Lung (tissue), 11 donors: ENCODE measurements at regions not wholly inside any gene's neighbourhood (a gene's known extent, or its start where the extent isn't known, plus 50 kb on each side); places are given as distances from the start of the nearest gene placed in this dataset.

Source experiments
- ATAC-seq: fragments of 200-7000 bp; cut with Tn5 transposase; one replicate; pipeline ENCODE4 v1.9.1; 2020; ENCODE audit warnings: moderate number of reproducible peaks; ENCODE audit not compliant: insufficient read depth, low FRiP score
- DNase-seq, 3 donors: peaks; one replicate each; pipeline ENCODE4 v3.0.0-alpha.2; 2013 to 2017
- H3K27ac ChIP-seq, 2 donors: one replicate each; pipeline ENCODE4 v1.5.1; 2013; ENCODE audit warnings: mild to moderate bottlenecking in 2 of 2, moderate library complexity in 2 of 2, control low read depth in 1 of 2, inconsistent platforms in 1 of 2, low read depth in 1 of 2, low read length in 1 of 2
- H3K27me3 ChIP-seq, 3 donors: one replicate each; pipeline ENCODE4 v1.5.1; 2013; ENCODE audit warnings: low read length in 2 of 3; ENCODE audit not compliant: control insufficient read depth in 3 of 3, insufficient read depth in 3 of 3
- H3K36me3 ChIP-seq, 4 donors: one replicate each; pipeline ENCODE4 v1.5.1; 2013; ENCODE audit warnings: low read length in 4 of 4, mild to moderate bottlenecking in 1 of 4, moderate library complexity in 1 of 4; ENCODE audit not compliant: control insufficient read depth in 4 of 4, insufficient read depth in 4 of 4
- H3K4me1 ChIP-seq, 5 donors: one replicate each; pipeline ENCODE4 v1.5.1; 2013; ENCODE audit warnings: low read length in 5 of 5, mild to moderate bottlenecking in 2 of 5, moderate library complexity in 1 of 5; ENCODE audit not compliant: control insufficient read depth in 5 of 5, insufficient read depth in 5 of 5
- H3K4me3 ChIP-seq: one replicate; pipeline ENCODE4 v1.5.1; 2013; ENCODE audit warnings: mild to moderate bottlenecking, control low read depth, moderate library complexity
- H3K9ac ChIP-seq, 2 donors: one replicate each; pipeline ENCODE4 v1.5.1; 2013; ENCODE audit warnings: low read length in 2 of 2, control low read depth in 1 of 2; ENCODE audit not compliant: insufficient read depth in 1 of 2
- H3K9me3 ChIP-seq, 4 donors: one replicate each; pipeline ENCODE4 v1.5.1; 2013; ENCODE audit warnings: low read length in 3 of 4, mild to moderate bottlenecking in 1 of 4, moderate library complexity in 1 of 4; ENCODE audit not compliant: control insufficient read depth in 4 of 4, insufficient read depth in 3 of 4
- WGBS, 2 donors: extraction: QIAGEN DNeasy Blood & Tissue Kit; methylation state at CpG; one replicate each; pipeline ENCODE4 v1.1.7; 2013; 5-methylcytosine and 5-hydroxymethylcytosine counted together
- TF ChIP-seq, protein P1 (sequence below): IDR thresholded peaks from 2 replicates; pipeline ENCODE4 v1.5.1; 2012; ENCODE audit warnings: mild to moderate bottlenecking; ENCODE audit errors: control extremely low read depth, extremely low read depth
- donor health status: control.
- donor health status: control.
- donor health status: Bipolar disorder and iron deficiency.
- donor health status: healthy.
- donor health status: DM: yes; HTN: yes; CAD: no.

DNA sequence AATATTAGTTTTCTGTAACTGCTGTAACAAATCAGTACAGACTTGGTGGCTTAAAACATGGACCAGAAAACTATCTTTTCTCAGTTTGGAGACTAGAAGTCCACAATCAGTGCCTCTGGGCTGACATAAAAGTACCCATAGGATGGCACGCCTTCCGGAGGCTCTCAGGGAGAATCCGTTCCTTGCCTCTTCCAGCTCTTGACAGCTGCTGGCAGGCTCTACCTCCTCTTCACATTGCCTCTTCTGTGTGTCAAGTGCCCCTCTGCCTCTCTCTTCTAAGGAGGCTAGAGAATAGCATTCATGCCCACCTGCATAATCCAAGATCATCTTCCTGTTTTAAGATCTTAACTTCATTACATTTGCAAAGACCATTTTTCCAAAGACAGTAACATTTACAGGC, 1194.2 kb downstream of the EFNB2 start:
- TF ChIP-seq, protein P1, sequence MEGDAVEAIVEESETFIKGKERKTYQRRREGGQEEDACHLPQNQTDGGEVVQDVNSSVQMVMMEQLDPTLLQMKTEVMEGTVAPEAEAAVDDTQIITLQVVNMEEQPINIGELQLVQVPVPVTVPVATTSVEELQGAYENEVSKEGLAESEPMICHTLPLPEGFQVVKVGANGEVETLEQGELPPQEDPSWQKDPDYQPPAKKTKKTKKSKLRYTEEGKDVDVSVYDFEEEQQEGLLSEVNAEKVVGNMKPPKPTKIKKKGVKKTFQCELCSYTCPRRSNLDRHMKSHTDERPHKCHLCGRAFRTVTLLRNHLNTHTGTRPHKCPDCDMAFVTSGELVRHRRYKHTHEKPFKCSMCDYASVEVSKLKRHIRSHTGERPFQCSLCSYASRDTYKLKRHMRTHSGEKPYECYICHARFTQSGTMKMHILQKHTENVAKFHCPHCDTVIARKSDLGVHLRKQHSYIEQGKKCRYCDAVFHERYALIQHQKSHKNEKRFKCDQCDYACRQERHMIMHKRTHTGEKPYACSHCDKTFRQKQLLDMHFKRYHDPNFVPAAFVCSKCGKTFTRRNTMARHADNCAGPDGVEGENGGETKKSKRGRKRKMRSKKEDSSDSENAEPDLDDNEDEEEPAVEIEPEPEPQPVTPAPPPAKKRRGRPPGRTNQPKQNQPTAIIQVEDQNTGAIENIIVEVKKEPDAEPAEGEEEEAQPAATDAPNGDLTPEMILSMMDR, result no peak
- H3K4me1 ChIP-seq, result peaks cover 0 to 10% (median 0%) of the 10 kb centered on the region in 5 donors
- no peak for ATAC-seq
- H3K36me3 ChIP-seq, result no peaks in the 10 kb centered on the region
- H3K27me3 ChIP-seq, result no peaks in the 10 kb centered on the region
- H3K27ac ChIP-seq, result no peak overlapping the region
- H3K9ac ChIP-seq, result no peak overlapping the region
- 78 to 87% methylated on average over 3 of the region's 3 CpGs for WGBS, 2 donors
- no peaks in the 10 kb centered on the region for H3K9me3 ChIP-seq
- no peak overlapping the region for H3K4me3 ChIP-seq
- DNase-seq, result no peak

DNA sequence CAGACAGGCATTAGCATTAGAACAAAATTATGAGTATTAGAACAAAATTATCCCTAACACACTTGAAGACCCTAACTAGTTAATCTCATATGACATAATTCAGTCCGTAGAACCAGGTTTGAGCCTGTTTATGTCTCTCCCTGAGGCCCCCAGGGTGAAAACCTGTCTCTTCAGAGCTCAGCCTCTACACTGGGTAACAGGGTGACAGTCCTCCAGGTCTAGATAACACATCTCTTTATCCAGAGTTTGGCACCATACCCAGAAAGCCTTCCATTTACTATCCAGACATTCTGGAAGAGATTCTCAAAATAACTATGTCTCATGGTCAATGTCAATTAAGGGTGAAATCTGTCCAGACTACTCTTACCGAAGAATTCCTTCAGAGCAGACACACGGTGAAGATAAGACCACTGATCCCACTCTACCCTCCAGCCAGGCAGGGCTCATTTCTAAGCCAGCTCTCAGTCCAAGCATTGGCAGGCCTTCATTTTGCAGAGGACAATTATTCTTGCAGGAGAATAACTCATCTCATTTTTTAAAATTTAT, 1195.3 kb downstream of the EFNB2 start:
- H3K36me3 ChIP-seq, result no peaks in the 10 kb centered on the region
- H3K9me3 ChIP-seq, result no peaks in the 10 kb centered on the region
- WGBS, 2 donors, result 87 to 92% methylated on average over 3 of the region's 3 CpGs
- DNase-seq, result no peak
- peaks cover 0 to 10% (median 4%) of the 10 kb centered on the region in 5 donors for H3K4me1 ChIP-seq
- ATAC-seq, result no peak
- H3K27ac ChIP-seq, result no peak overlapping the region
- no peak overlapping the region for H3K9ac ChIP-seq
- TF ChIP-seq, protein P1, result no peak
- no peak overlapping the region for H3K4me3 ChIP-seq
- H3K27me3 ChIP-seq, result no peaks in the 10 kb centered on the region

DNA sequence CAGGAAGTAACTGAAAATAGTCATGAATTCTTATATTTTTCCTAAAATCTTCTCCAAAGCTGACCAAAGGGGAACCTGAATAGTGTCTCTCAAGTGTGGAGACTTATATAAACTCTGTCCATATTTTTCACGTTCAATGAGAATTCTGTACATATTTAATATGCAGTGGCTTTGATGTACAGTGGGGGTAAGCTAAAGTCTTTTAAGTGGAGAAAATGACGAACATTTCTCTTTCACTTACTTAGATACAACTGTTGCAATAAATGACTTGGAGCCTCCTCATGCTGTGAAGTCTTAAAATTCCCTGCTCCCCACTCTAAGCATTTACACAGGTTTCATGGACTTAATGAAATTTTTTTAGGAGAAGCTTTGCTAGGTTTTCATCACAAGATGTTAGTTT, 1196.7 kb downstream of the EFNB2 start:
- H3K36me3 ChIP-seq, result no peaks in the 10 kb centered on the region
- no peak for ATAC-seq
- no peaks in the 10 kb centered on the region for H3K27me3 ChIP-seq
- H3K4me3 ChIP-seq, result no peak overlapping the region
- peaks cover 0 to 10% (median 4%) of the 10 kb centered on the region in 5 donors for H3K4me1 ChIP-seq
- H3K27ac ChIP-seq, result no peak overlapping the region
- H3K9me3 ChIP-seq, result no peaks in the 10 kb centered on the region
- DNase-seq, result peak in 2 of 3 donors; percentile 7 to 24
- TF ChIP-seq, protein P1, result no peak
- no peak overlapping the region for H3K9ac ChIP-seq
- 75 to 82% methylated on average over 2 of the region's 2 CpGs for WGBS, 2 donors

DNA sequence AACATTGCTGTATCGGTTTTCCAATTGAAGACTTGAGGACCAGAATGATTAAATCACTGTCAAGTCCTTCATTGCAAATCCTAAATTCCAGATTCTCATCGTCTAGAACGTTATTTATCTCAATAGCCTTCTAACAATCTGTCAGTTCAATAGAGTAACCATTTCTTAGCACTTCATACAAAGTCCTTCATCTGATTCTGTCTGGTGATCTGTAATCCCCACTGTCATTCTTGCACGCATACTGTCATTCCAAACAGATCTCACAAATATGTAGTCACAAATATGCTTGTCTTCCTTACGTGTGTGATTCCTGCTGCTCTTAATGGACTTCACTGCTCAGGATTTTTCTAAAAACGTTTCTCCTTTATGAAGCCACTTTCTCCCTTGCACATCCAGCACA, 1197.5 kb downstream of the EFNB2 start:
- 71 to 77% methylated on average over 6 of the region's 6 CpGs for WGBS, 2 donors
- TF ChIP-seq, protein P1, result no peak
- Histone ChIP-seq H3K27me3 (no peaks in the 10 kb centered on the region), H3K27ac (no peak overlapping the region), H3K9ac (no peak overlapping the region), H3K4me3 (no peak overlapping the region), H3K36me3 (no peaks in the 10 kb centered on the region), H3K9me3 (no peaks in the 10 kb centered on the region), H3K4me1 (peaks cover 0 to 10% (median 4%) of the 10 kb centered on the region in 5 donors)
- ATAC-seq (no peak), DNase-seq (peak in 2 of 3 donors; percentile 64 to 69)
